Endothelial cell of umbilical vein (primary cell): ENCODE measurements at regions not wholly inside any gene's neighbourhood (a gene's known extent, or its start where the extent isn't known, plus 50 kb on each side); places are given as distances from the start of the nearest gene placed in this dataset.

ENCODE experiments used
- BruUV-seq: library from RNA; stranded (reverse); fragments of 400-500 nt; replicated peaks from 2 replicates; lab custom pipeline; 2021; lab: Mats Ljungman, UMichigan
- CTCF ChIA-PET: fragments of 300-600, 350-600 bp; sonication (Branson Sonifier 250); formaldehyde crosslinking; loops from one replicate; lab custom pipeline; 2021; ENCODE audit warnings: antibody characterized with exemption, inconsistent platforms; lab: Charles Lee
- POLR2A ChIA-PET: fragments of 300-600, 350-600 bp; sonication (Branson Sonifier 250); formaldehyde crosslinking; loops from one replicate; lab custom pipeline; 2021; ENCODE audit warnings: antibody characterized with exemption, inconsistent platforms; lab: Charles Lee
- DNase-seq: peaks from one replicate; pipeline ENCODE4 v3.0.0-alpha.2; 2011; ENCODE audit warnings: low read depth, low spot score
- FAIRE-seq: peaks from 2 replicates; lab custom pipeline; 2011; peaks lifted over from hg19 to GRCh38; lab: Jason Lieb, UNC
- H2AFZ ChIP-seq: 2 replicates; pipeline ENCODE4 v1.6.0; 2012; ENCODE audit warnings: low read depth, low read length, control low read depth, inconsistent platforms
- H3K27ac ChIP-seq: 2 replicates; pipeline ENCODE4 v1.5.1; 2011; ENCODE audit warnings: low read depth, mild to moderate bottlenecking, control low read depth, low read length, moderate library complexity; ENCODE audit not compliant: insufficient read depth
- H3K27me3 ChIP-seq, 2 experiments: 2 replicates each; pipeline versions ENCODE4 v1.6.0 to v1.6.1; 2011; ENCODE audit warnings: low read length in 2 of 2, mixed read lengths in 1 of 2; ENCODE audit not compliant: control insufficient read depth in 2 of 2, insufficient read depth in 2 of 2
- H3K36me3 ChIP-seq, 2 experiments: 2 replicates in 1 of 2; 3 replicates in 1 of 2; pipeline ENCODE4 v1.5.1; 2011; ENCODE audit warnings: low read length in 2 of 2, mild to moderate bottlenecking in 1 of 2, moderate library complexity in 1 of 2; ENCODE audit not compliant: control insufficient read depth in 2 of 2, insufficient read depth in 2 of 2; ENCODE audit errors: extremely low read depth in 1 of 2
- H3K4me1 ChIP-seq: 3 replicates; pipeline ENCODE4 v1.5.1; 2011; ENCODE audit warnings: mild to moderate bottlenecking, low read length; ENCODE audit not compliant: control insufficient read depth, insufficient read depth; ENCODE audit errors: extremely low read depth
- H3K4me2 ChIP-seq: 2 replicates; pipeline ENCODE4 v1.6.1; 2011; ENCODE audit warnings: low read length, control low read depth, mixed read lengths; ENCODE audit not compliant: insufficient read depth
- H3K4me3 ChIP-seq, 3 experiments: fragments of 200-600 bp in 1 of 3; sonication (generic), shearing (Covaris generic) in 1 of 3; replicated peaks in 1 of 3; 2 replicates each; pipeline ENCODE4 v1.5.1; 2011 to 2016; ENCODE audit warnings: control low read depth in 3 of 3, low read length in 3 of 3, mild to moderate bottlenecking in 2 of 3, inconsistent platforms in 1 of 3, low read depth in 1 of 3, moderate library complexity in 1 of 3; ENCODE audit not compliant: insufficient read depth in 1 of 3
- H3K79me2 ChIP-seq: 2 replicates; pipeline ENCODE4 v1.6.0; 2012; ENCODE audit warnings: low read length, inconsistent platforms; ENCODE audit not compliant: control insufficient read depth, insufficient read depth
- H3K9ac ChIP-seq: replicated peaks from 2 replicates; pipeline ENCODE3; 2011; ENCODE audit warnings: low read length, control low read depth; ENCODE audit not compliant: insufficient read depth; ENCODE audit errors: extremely low read depth
- H3K9me1 ChIP-seq: replicated peaks from 3 replicates; pipeline ENCODE4 v1.6.0; 2011; ENCODE audit warnings: mild to moderate bottlenecking, low read length; ENCODE audit not compliant: control insufficient read depth, insufficient read depth; ENCODE audit errors: extremely low read depth
- H3K9me3 ChIP-seq: replicated peaks from 2 replicates; pipeline ENCODE4 v1.5.1; 2012; ENCODE audit warnings: low read length, inconsistent platforms; ENCODE audit not compliant: control insufficient read depth, insufficient read depth
- H4K20me1 ChIP-seq: replicated peaks from 2 replicates; pipeline ENCODE3; 2011; ENCODE audit warnings: mild to moderate bottlenecking, low read length; ENCODE audit not compliant: control insufficient read depth, insufficient read depth; ENCODE audit errors: extremely low read depth
- CTCF ChIP-seq, 2 donors: IDR thresholded peaks; 1 replicate in 1 of 2; 2 replicates in 1 of 2; pipeline ENCODE4 v1.5.1; 2011; ENCODE audit warnings: low read length in 2 of 2, mild to moderate bottlenecking in 2 of 2, moderate library complexity in 2 of 2, control low read depth in 1 of 2, inconsistent platforms in 1 of 2, low read depth in 1 of 2; ENCODE audit not compliant: insufficient read depth in 1 of 2; ENCODE audit errors: extremely low read depth in 1 of 2
- EZH2 ChIP-seq: IDR thresholded peaks from 2 replicates; pipeline ENCODE4 v1.6.1; 2012; ENCODE audit warnings: borderline replicate concordance, low read depth, mild to moderate bottlenecking, moderate library complexity, low read length, inconsistent platforms; ENCODE audit not compliant: severe bottlenecking
- FOS ChIP-seq: IDR thresholded peaks from 2 replicates; pipeline ENCODE4 v1.6.1; 2011; ENCODE audit warnings: mild to moderate bottlenecking, low read length, moderate library complexity, borderline replicate concordance; ENCODE audit not compliant: insufficient read depth
- GATA2 ChIP-seq: IDR thresholded peaks from 2 replicates; pipeline ENCODE4 v1.7.0; 2011; ENCODE audit warnings: low read depth, mild to moderate bottlenecking, moderate library complexity, mixed read lengths, low read length; ENCODE audit not compliant: insufficient read length, insufficient read depth
- JUN ChIP-seq: IDR thresholded peaks from 2 replicates; pipeline ENCODE4 v1.6.1; 2011; ENCODE audit warnings: borderline replicate concordance, low read depth; ENCODE audit not compliant: insufficient read length, insufficient read depth
- MAX ChIP-seq: IDR thresholded peaks from 2 replicates; pipeline ENCODE4 v1.6.1; 2011; ENCODE audit not compliant: insufficient read depth, insufficient read length
- MYC ChIP-seq: IDR thresholded peaks from one replicate; pipeline ENCODE4 v1.6.1; 2011; ENCODE audit warnings: mild to moderate bottlenecking, low read depth, low read length
- POLR2A ChIP-seq: IDR thresholded peaks from 2 replicates; pipeline ENCODE4 v1.6.1; 2012; ENCODE audit warnings: low read depth, mild to moderate bottlenecking, control low read depth, low read length
- POLR2AphosphoS5 ChIP-seq: IDR thresholded peaks from 2 replicates; pipeline ENCODE4 v1.6.1; 2012; ENCODE audit warnings: low read depth, mild to moderate bottlenecking, control low read depth, low read length, moderate library complexity; ENCODE audit not compliant: insufficient read depth
- dilution Hi-C: fragments of 300-500 bp; cut with MboI; formaldehyde crosslinking; loops from one replicate; pipeline ENCODE4 v1.15.0; 2019; ENCODE audit warnings: low sequenced_read_pairs; ENCODE audit not compliant: extremely low pct_ligation_motif_present
- intact Hi-C: fragments of 100-400 bp; cut with micrococcal nuclease; formaldehyde crosslinking; loops from one replicate; pipeline ENCODE4 v1.10.0; 2022

GRCh38 chr1:29828526-29829447 lies 592.5 kb downstream of the PTPRU start:
- dilution Hi-C loops, result no loop called here
- H3K9me3 ChIP-seq, result no peaks in the 10 kb centered on the region
- no peaks in the 10 kb centered on the region for H3K79me2 ChIP-seq
- H3K36me3 ChIP-seq, result no peaks in the 10 kb centered on the region
- DNase-seq (no peak), FAIRE-seq (no peak)
- H2AFZ ChIP-seq, result no peak overlapping the region
- no peaks in the 10 kb centered on the region for H3K4me1 ChIP-seq
- H3K9me1 ChIP-seq, result no peaks in the 10 kb centered on the region
- no peak for TF ChIP-seq GATA2
- TF ChIP-seq POLR2A, result no peak
- no peak for TF ChIP-seq POLR2AphosphoS5
- no peak for TF ChIP-seq MAX
- TF ChIP-seq JUN, result no peak
- no peak for TF ChIP-seq FOS
- no TSS peak for BruUV-seq
- no peak overlapping the region for H3K27ac ChIP-seq
- H3K4me2 ChIP-seq, result no peak overlapping the region
- no peak overlapping the region for H3K4me3 ChIP-seq
- ChIA-PET CTCF (no interaction called here), POLR2A (no interaction called here)
- no peaks in the 10 kb centered on the region for H3K27me3 ChIP-seq
- no peaks in the 10 kb centered on the region for H4K20me1 ChIP-seq
- H3K9ac ChIP-seq, result no peak overlapping the region
- intact Hi-C loops, result no loop called here

GRCh38 chr1:29827801-29828525 lies 591.6 kb downstream of the PTPRU start:
- Histone ChIP-seq H3K79me2 (no peaks in the 10 kb centered on the region), H3K4me1 (no peaks in the 10 kb centered on the region), H3K36me3 (no peaks in the 10 kb centered on the region), H4K20me1 (no peaks in the 10 kb centered on the region), H3K9me3 (no peaks in the 10 kb centered on the region), H2AFZ (no peak overlapping the region), H3K9me1 (no peaks in the 10 kb centered on the region), H3K27ac (no peak overlapping the region), H3K27me3 (no peaks in the 10 kb centered on the region), H3K4me2 (no peak overlapping the region), H3K4me3 (no peak overlapping the region), H3K9ac (no peak overlapping the region)
- no peak for DNase-seq
- CTCF ChIA-PET, result no interaction called here
- FAIRE-seq, result no peak
- BruUV-seq, result no TSS peak
- dilution Hi-C loops (no loop called here), intact Hi-C loops (no loop called here)
- TF ChIP-seq EZH2 (no peak), CTCF (IDR thresholded peaks at IDR 0.05; ENCODE audit: extremely low read depth in 1 of 2, insufficient read depth in 1 of 2, low read depth in 1 of 2, low read length in 2 of 2) (no peak), FOS (no peak), POLR2A (no peak), POLR2AphosphoS5 (no peak), GATA2 (no peak), MAX (no peak), JUN (no peak), MYC (no peak)
- POLR2A ChIA-PET, result no interaction called here
